ENCODE measurements at regions not wholly inside any gene's neighbourhood (a gene's known extent, or its start where the extent isn't known, plus 50 kb on each side); places are given as distances from the start of the nearest gene placed in this dataset.
"Not testable (repeated sequence)": the region's sequence is repeated elsewhere in the genome, so short reads cannot be mapped to it uniquely, and the experiment has no call there.

- no peak overlapping the region for H3K27ac ChIP-seq (ENCODE audit: low read depth in 2 of 2, low read length in 2 of 2)
- no peaks in the 10 kb centered on the region for H3K4me1 ChIP-seq (ENCODE audit: control insufficient read depth in 2 of 2, insufficient read depth in 2 of 2, low read length in 2 of 2)
- H3K4me3 ChIP-seq (ENCODE audit: low read length in 2 of 2) = no peak overlapping the region
- no peak overlapping the region for H3K9ac ChIP-seq (ENCODE audit: low read depth in 1 of 2, low read length in 2 of 2)
- H3K9me3 ChIP-seq (ENCODE audit: control insufficient read depth in 2 of 2, low read length in 2 of 2) = no peaks in the 10 kb centered on the region
- H3K36me3 ChIP-seq (ENCODE audit: control insufficient read depth in 2 of 2, insufficient read depth in 2 of 2, low read length in 2 of 2) = no peaks in the 10 kb centered on the region
- H3K27me3 ChIP-seq (ENCODE audit: control insufficient read depth in 2 of 2, insufficient read depth in 2 of 2, low read length in 2 of 2) = peaks cover 0 to 8% of the 10 kb centered on the region in 2 donors
Observed at GRCh38 chr11:69869311-69869939, 50.2 kb upstream of the FGF3 start.

- no peak overlapping the region for H3K27ac ChIP-seq (ENCODE audit: low read depth in 2 of 2, low read length in 2 of 2)
- H3K27me3 ChIP-seq (ENCODE audit: control insufficient read depth in 2 of 2, insufficient read depth in 2 of 2, low read length in 2 of 2) = peaks cover 5 to 6% of the 10 kb centered on the region in 2 donors
- no peak overlapping the region for H3K9ac ChIP-seq (ENCODE audit: low read depth in 1 of 2, low read length in 2 of 2)
- no peaks in the 10 kb centered on the region for H3K4me1 ChIP-seq (ENCODE audit: control insufficient read depth in 2 of 2, insufficient read depth in 2 of 2, low read length in 2 of 2)
- no peaks in the 10 kb centered on the region for H3K9me3 ChIP-seq (ENCODE audit: control insufficient read depth in 2 of 2, low read length in 2 of 2)
- no peaks in the 10 kb centered on the region for H3K36me3 ChIP-seq (ENCODE audit: control insufficient read depth in 2 of 2, insufficient read depth in 2 of 2, low read length in 2 of 2)
- H3K4me3 ChIP-seq (ENCODE audit: low read length in 2 of 2) = no peak overlapping the region
Observed at GRCh38 chr11:69870766-69871165, 51.5 kb upstream of the FGF3 start.

- H3K9me3 ChIP-seq (ENCODE audit: control insufficient read depth in 2 of 2, low read length in 2 of 2) = no peaks in the 10 kb centered on the region
- peaks cover 0 to 5% of the 10 kb centered on the region in 2 donors for H3K27me3 ChIP-seq (ENCODE audit: control insufficient read depth in 2 of 2, insufficient read depth in 2 of 2, low read length in 2 of 2)
- no peak overlapping the region for H3K9ac ChIP-seq (ENCODE audit: low read depth in 1 of 2, low read length in 2 of 2)
- no peak overlapping the region for H3K27ac ChIP-seq (ENCODE audit: low read depth in 2 of 2, low read length in 2 of 2)
- H3K4me3 ChIP-seq (ENCODE audit: low read length in 2 of 2) = no peak overlapping the region
- no peaks in the 10 kb centered on the region for H3K36me3 ChIP-seq (ENCODE audit: control insufficient read depth in 2 of 2, insufficient read depth in 2 of 2, low read length in 2 of 2)
- no peaks in the 10 kb centered on the region for H3K4me1 ChIP-seq (ENCODE audit: control insufficient read depth in 2 of 2, insufficient read depth in 2 of 2, low read length in 2 of 2)
Observed at GRCh38 chr11:69873166-69874077, 54.2 kb upstream of the FGF3 start.

GRCh38 chr11:69874178-69874983, 55.2 kb upstream of the FGF3 start:
- Histone ChIP-seq H3K36me3 (ENCODE audit: control insufficient read depth in 2 of 2, insufficient read depth in 2 of 2, low read length in 2 of 2) (no peaks in the 10 kb centered on the region), H3K9ac (ENCODE audit: low read depth in 1 of 2, low read length in 2 of 2) (no peak overlapping the region), H3K9me3 (ENCODE audit: control insufficient read depth in 2 of 2, low read length in 2 of 2) (no peaks in the 10 kb centered on the region), H3K4me3 (ENCODE audit: low read length in 2 of 2) (no peak overlapping the region), H3K27ac (ENCODE audit: low read depth in 2 of 2, low read length in 2 of 2) (no peak overlapping the region), H3K4me1 (ENCODE audit: control insufficient read depth in 2 of 2, insufficient read depth in 2 of 2, low read length in 2 of 2) (no peaks in the 10 kb centered on the region), H3K27me3 (ENCODE audit: control insufficient read depth in 2 of 2, insufficient read depth in 2 of 2, low read length in 2 of 2) (peaks cover 0 to 5% of the 10 kb centered on the region in 2 donors)

GRCh38 chr11:69874984-69875624, 55.9 kb upstream of the FGF3 start:
- peaks cover 0 to 5% of the 10 kb centered on the region in 2 donors for H3K27me3 ChIP-seq (ENCODE audit: control insufficient read depth in 2 of 2, insufficient read depth in 2 of 2, low read length in 2 of 2)
- no peaks in the 10 kb centered on the region for H3K9me3 ChIP-seq (ENCODE audit: control insufficient read depth in 2 of 2, low read length in 2 of 2)
- no peak overlapping the region for H3K4me3 ChIP-seq (ENCODE audit: low read length in 2 of 2)
- H3K36me3 ChIP-seq (ENCODE audit: control insufficient read depth in 2 of 2, insufficient read depth in 2 of 2, low read length in 2 of 2) = no peaks in the 10 kb centered on the region
- no peaks in the 10 kb centered on the region for H3K4me1 ChIP-seq (ENCODE audit: control insufficient read depth in 2 of 2, insufficient read depth in 2 of 2, low read length in 2 of 2)
- no peak overlapping the region for H3K9ac ChIP-seq (ENCODE audit: low read depth in 1 of 2, low read length in 2 of 2)
- no peak overlapping the region for H3K27ac ChIP-seq (ENCODE audit: low read depth in 2 of 2, low read length in 2 of 2)

GRCh38 chr11:69876013-69876412, 56.8 kb upstream of the FGF3 start:
- Histone ChIP-seq H3K9ac (ENCODE audit: low read depth in 1 of 2, low read length in 2 of 2) (no peak overlapping the region), H3K4me1 (ENCODE audit: control insufficient read depth in 2 of 2, insufficient read depth in 2 of 2, low read length in 2 of 2) (no peaks in the 10 kb centered on the region), H3K9me3 (ENCODE audit: control insufficient read depth in 2 of 2, low read length in 2 of 2) (no peaks in the 10 kb centered on the region), H3K36me3 (ENCODE audit: control insufficient read depth in 2 of 2, insufficient read depth in 2 of 2, low read length in 2 of 2) (no peaks in the 10 kb centered on the region), H3K4me3 (ENCODE audit: low read length in 2 of 2) (no peak overlapping the region), H3K27me3 (ENCODE audit: control insufficient read depth in 2 of 2, insufficient read depth in 2 of 2, low read length in 2 of 2) (peaks cover 0 to 5% of the 10 kb centered on the region in 2 donors), H3K27ac (ENCODE audit: low read depth in 2 of 2, low read length in 2 of 2) (no peak overlapping the region)

- peaks cover 0 to 5% of the 10 kb centered on the region in 2 donors for H3K27me3 ChIP-seq (ENCODE audit: control insufficient read depth in 2 of 2, insufficient read depth in 2 of 2, low read length in 2 of 2)
Observed at GRCh38 chr11:69877235-69877634, 58.0 kb upstream of the FGF3 start.

GRCh38 chr11:69877704-69878103, 58.5 kb upstream of the FGF3 start:
- not testable (repeated sequence) for H3K36me3 ChIP-seq (ENCODE audit: control insufficient read depth in 2 of 2, insufficient read depth in 2 of 2, low read length in 2 of 2); H3K27me3 ChIP-seq (ENCODE audit: control insufficient read depth in 2 of 2, insufficient read depth in 2 of 2, low read length in 2 of 2); H3K9ac ChIP-seq (ENCODE audit: low read depth in 1 of 2, low read length in 2 of 2); H3K9me3 ChIP-seq (ENCODE audit: control insufficient read depth in 2 of 2, low read length in 2 of 2); H3K4me3 ChIP-seq (ENCODE audit: low read length in 2 of 2); H3K4me1 ChIP-seq (ENCODE audit: control insufficient read depth in 2 of 2, insufficient read depth in 2 of 2, low read length in 2 of 2); H3K27ac ChIP-seq (ENCODE audit: low read depth in 2 of 2, low read length in 2 of 2)

More at GRCh38 chr11:69877235-69877634, 58.0 kb upstream of the FGF3 start:
- Histone ChIP-seq H3K4me3 (ENCODE audit: low read length in 2 of 2) (no peak overlapping the region), H3K27ac (ENCODE audit: low read depth in 2 of 2, low read length in 2 of 2) (no peak overlapping the region), H3K36me3 (ENCODE audit: control insufficient read depth in 2 of 2, insufficient read depth in 2 of 2, low read length in 2 of 2) (no peaks in the 10 kb centered on the region), H3K9me3 (ENCODE audit: control insufficient read depth in 2 of 2, low read length in 2 of 2) (no peaks in the 10 kb centered on the region), H3K4me1 (ENCODE audit: control insufficient read depth in 2 of 2, insufficient read depth in 2 of 2, low read length in 2 of 2) (no peaks in the 10 kb centered on the region), H3K9ac (ENCODE audit: low read depth in 1 of 2, low read length in 2 of 2) (no peak overlapping the region)

GRCh38 chr11:69878144-69878883, 59.1 kb upstream of the FGF3 start:
- H3K9ac ChIP-seq (ENCODE audit: low read depth in 1 of 2, low read length in 2 of 2) = no peak overlapping the region
- no peak overlapping the region for H3K4me3 ChIP-seq (ENCODE audit: low read length in 2 of 2)
- H3K27me3 ChIP-seq (ENCODE audit: control insufficient read depth in 2 of 2, insufficient read depth in 2 of 2, low read length in 2 of 2) = peaks cover 0 to 5% of the 10 kb centered on the region in 2 donors
- no peaks in the 10 kb centered on the region for H3K4me1 ChIP-seq (ENCODE audit: control insufficient read depth in 2 of 2, insufficient read depth in 2 of 2, low read length in 2 of 2)
- no peaks in the 10 kb centered on the region for H3K36me3 ChIP-seq (ENCODE audit: control insufficient read depth in 2 of 2, insufficient read depth in 2 of 2, low read length in 2 of 2)
- H3K27ac ChIP-seq (ENCODE audit: low read depth in 2 of 2, low read length in 2 of 2) = no peak overlapping the region
- H3K9me3 ChIP-seq (ENCODE audit: control insufficient read depth in 2 of 2, low read length in 2 of 2) = no peaks in the 10 kb centered on the region
